ENCODE measurements at regions not wholly inside any gene's neighbourhood (a gene's known extent, or its start where the extent isn't known, plus 50 kb on each side); places are given as distances from the start of the nearest gene placed in this dataset.

GRCh38 chr4:126058596-126058995 lies 743.8 kb downstream of the FAT4 start:
- DNase-seq (ENCODE audit: low read depth, low spot score) = no peak
- no peak for FAIRE-seq
- H3K4me3 ChIP-seq (replicated peaks in 1 of 3; ENCODE audit: insufficient read depth in 1 of 3, low read depth in 1 of 3, low read length in 3 of 3) = no peak overlapping the region
- H2AFZ ChIP-seq (ENCODE audit: low read depth, low read length) = no peak overlapping the region
- CTCF ChIA-PET = no interaction called here
- intact Hi-C loops (cut with micrococcal nuclease) (no loop called here), dilution Hi-C loops (cut with MboI; ENCODE audit: extremely low pct_ligation_motif_present, low sequenced_read_pairs) (no loop called here)
- H3K36me3 ChIP-seq (ENCODE audit: control insufficient read depth in 2 of 2, extremely low read depth in 1 of 2, insufficient read depth in 2 of 2, low read length in 2 of 2) = no peaks in the 10 kb centered on the region
- no peaks in the 10 kb centered on the region for H3K4me1 ChIP-seq (ENCODE audit: control insufficient read depth, extremely low read depth, insufficient read depth, low read length)
- no peak overlapping the region for H3K9ac ChIP-seq (replicated peaks; ENCODE audit: extremely low read depth, insufficient read depth, low read length)
- POLR2A ChIA-PET = no interaction called here
- H3K79me2 ChIP-seq (ENCODE audit: control insufficient read depth, insufficient read depth, low read length) = no peaks in the 10 kb centered on the region
- H3K27me3 ChIP-seq (ENCODE audit: control insufficient read depth in 2 of 2, insufficient read depth in 2 of 2, low read length in 2 of 2) = no peaks in the 10 kb centered on the region
- no peak overlapping the region for H3K4me2 ChIP-seq (ENCODE audit: insufficient read depth, low read length)
- no TSS peak for BruUV-seq (replicated peaks)
- H3K27ac ChIP-seq (ENCODE audit: insufficient read depth, low read depth, low read length) = no peak overlapping the region
- H3K9me1 ChIP-seq (replicated peaks; ENCODE audit: control insufficient read depth, extremely low read depth, insufficient read depth, low read length) = no peaks in the 10 kb centered on the region
- H4K20me1 ChIP-seq (replicated peaks; ENCODE audit: control insufficient read depth, extremely low read depth, insufficient read depth, low read length) = no peaks in the 10 kb centered on the region
- TF ChIP-seq JUN (IDR thresholded peaks at IDR 0.05; ENCODE audit: borderline replicate concordance, insufficient read depth, insufficient read length, low read depth) (no peak), MYC (IDR thresholded peaks at IDR 0.05; ENCODE audit: low read depth, low read length) (no peak), MAX (IDR thresholded peaks at IDR 0.05; ENCODE audit: insufficient read depth, insufficient read length) (no peak), POLR2A (IDR thresholded peaks at IDR 0.05; ENCODE audit: low read depth, low read length) (no peak), POLR2AphosphoS5 (IDR thresholded peaks at IDR 0.05; ENCODE audit: insufficient read depth, low read depth, low read length) (no peak), GATA2 (IDR thresholded peaks at IDR 0.05; ENCODE audit: insufficient read depth, insufficient read length, low read depth, low read length) (no peak)
- no peaks in the 10 kb centered on the region for H3K9me3 ChIP-seq (replicated peaks; ENCODE audit: control insufficient read depth, insufficient read depth, low read length)

GRCh38 chr4:126061655-126062054 lies 746.9 kb downstream of the FAT4 start:
- ChIA-PET POLR2A (no interaction called here), CTCF (no interaction called here)
- H3K9me1 ChIP-seq (replicated peaks; ENCODE audit: control insufficient read depth, extremely low read depth, insufficient read depth, low read length) = no peaks in the 10 kb centered on the region

More at GRCh38 chr4:126061655-126062054, 746.9 kb downstream of the FAT4 start:
- Histone ChIP-seq H3K4me1 (ENCODE audit: control insufficient read depth, extremely low read depth, insufficient read depth, low read length) (no peaks in the 10 kb centered on the region), H3K9ac (replicated peaks; ENCODE audit: extremely low read depth, insufficient read depth, low read length) (no peak overlapping the region), H3K4me2 (ENCODE audit: insufficient read depth, low read length) (no peak overlapping the region), H3K36me3 (ENCODE audit: control insufficient read depth in 2 of 2, extremely low read depth in 1 of 2, insufficient read depth in 2 of 2, low read length in 2 of 2) (no peaks in the 10 kb centered on the region), H3K79me2 (ENCODE audit: control insufficient read depth, insufficient read depth, low read length) (no peaks in the 10 kb centered on the region), H3K9me3 (replicated peaks; ENCODE audit: control insufficient read depth, insufficient read depth, low read length) (no peaks in the 10 kb centered on the region), H3K27me3 (ENCODE audit: control insufficient read depth in 2 of 2, insufficient read depth in 2 of 2, low read length in 2 of 2) (no peaks in the 10 kb centered on the region), H3K4me3 (replicated peaks in 1 of 3; ENCODE audit: insufficient read depth in 1 of 3, low read depth in 1 of 3, low read length in 3 of 3) (no peak overlapping the region), H3K27ac (ENCODE audit: insufficient read depth, low read depth, low read length) (no peak overlapping the region), H4K20me1 (replicated peaks; ENCODE audit: control insufficient read depth, extremely low read depth, insufficient read depth, low read length) (no peaks in the 10 kb centered on the region), H2AFZ (ENCODE audit: low read depth, low read length) (no peak overlapping the region)
- intact Hi-C loops (cut with micrococcal nuclease) = no loop called here
- TF ChIP-seq POLR2AphosphoS5 (IDR thresholded peaks at IDR 0.05; ENCODE audit: insufficient read depth, low read depth, low read length) (no peak), CTCF (IDR thresholded peaks at IDR 0.05; ENCODE audit: extremely low read depth in 1 of 2, insufficient read depth in 1 of 2, low read depth in 1 of 2, low read length in 2 of 2) (no peak), JUN (IDR thresholded peaks at IDR 0.05; ENCODE audit: borderline replicate concordance, insufficient read depth, insufficient read length, low read depth) (no peak), MYC (IDR thresholded peaks at IDR 0.05; ENCODE audit: low read depth, low read length) (no peak), POLR2A (IDR thresholded peaks at IDR 0.05; ENCODE audit: low read depth, low read length) (no peak), MAX (IDR thresholded peaks at IDR 0.05; ENCODE audit: insufficient read depth, insufficient read length) (no peak)
- dilution Hi-C loops (cut with MboI; ENCODE audit: extremely low pct_ligation_motif_present, low sequenced_read_pairs) = no loop called here
- FAIRE-seq (no peak), DNase-seq (ENCODE audit: low read depth, low spot score) (no peak)
- BruUV-seq (replicated peaks) = no TSS peak
